ENCODE measurements at regions not wholly inside any gene's neighbourhood (a gene's known extent, or its start where the extent isn't known, plus 50 kb on each side); places are given as distances from the start of the nearest gene placed in this dataset.

DNA sequence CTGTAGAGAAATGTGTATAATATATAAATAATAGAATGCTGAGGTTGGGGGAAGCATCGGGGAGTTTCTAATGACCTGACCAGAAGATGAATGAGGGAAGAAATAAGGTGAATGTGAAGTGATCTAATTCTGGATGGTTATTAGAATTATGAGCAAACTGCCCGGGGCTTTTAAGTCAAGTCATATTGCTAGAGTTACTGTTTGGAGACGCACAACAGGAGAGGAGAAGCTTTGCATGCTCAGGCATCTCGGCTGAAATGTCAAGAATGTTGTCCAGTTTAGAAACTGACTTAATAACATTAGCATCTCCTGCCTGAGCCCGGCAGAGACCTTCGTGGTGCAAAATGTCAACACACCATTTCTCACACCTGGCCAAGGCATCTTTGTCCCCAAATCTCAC, 119.1 kb downstream of the RRAGC start:
- intact Hi-C loops (cut with micrococcal nuclease): no loop called here
- Mint-ChIP-seq H3K27me3 (ENCODE audit: insufficient read depth, unreplicated experiment) (no peaks in the 10 kb centered on the region), H3K27ac (ENCODE audit: low read depth, unreplicated experiment) (no peak overlapping the region), H3K4me3 (ENCODE audit: unreplicated experiment) (no peak overlapping the region), H3K36me3 (ENCODE audit: insufficient read depth, unreplicated experiment) (no peaks in the 10 kb centered on the region), H3K4me1 (ENCODE audit: insufficient read depth, unreplicated experiment) (peaks cover 4% of the 10 kb centered on the region), H3K9me3 (ENCODE audit: unreplicated experiment) (no peaks in the 10 kb centered on the region)
- ChIA-PET CTCF (interaction anchor here (0.6 kb wide), 1 partner anchor 713 kb away, joined by 3 read pairs; no protein-coding TSS in a partner anchor), POLR2A (interaction anchor here (0.8 kb wide), 1 partner anchor 13 kb away, joined by 3 read pairs; no protein-coding TSS in a partner anchor)
- BruUV-seq (replicated peaks): no TSS peak
- no peak for DNase-seq (ENCODE audit: unreplicated experiment)
- TF ChIP-seq, protein P1, sequence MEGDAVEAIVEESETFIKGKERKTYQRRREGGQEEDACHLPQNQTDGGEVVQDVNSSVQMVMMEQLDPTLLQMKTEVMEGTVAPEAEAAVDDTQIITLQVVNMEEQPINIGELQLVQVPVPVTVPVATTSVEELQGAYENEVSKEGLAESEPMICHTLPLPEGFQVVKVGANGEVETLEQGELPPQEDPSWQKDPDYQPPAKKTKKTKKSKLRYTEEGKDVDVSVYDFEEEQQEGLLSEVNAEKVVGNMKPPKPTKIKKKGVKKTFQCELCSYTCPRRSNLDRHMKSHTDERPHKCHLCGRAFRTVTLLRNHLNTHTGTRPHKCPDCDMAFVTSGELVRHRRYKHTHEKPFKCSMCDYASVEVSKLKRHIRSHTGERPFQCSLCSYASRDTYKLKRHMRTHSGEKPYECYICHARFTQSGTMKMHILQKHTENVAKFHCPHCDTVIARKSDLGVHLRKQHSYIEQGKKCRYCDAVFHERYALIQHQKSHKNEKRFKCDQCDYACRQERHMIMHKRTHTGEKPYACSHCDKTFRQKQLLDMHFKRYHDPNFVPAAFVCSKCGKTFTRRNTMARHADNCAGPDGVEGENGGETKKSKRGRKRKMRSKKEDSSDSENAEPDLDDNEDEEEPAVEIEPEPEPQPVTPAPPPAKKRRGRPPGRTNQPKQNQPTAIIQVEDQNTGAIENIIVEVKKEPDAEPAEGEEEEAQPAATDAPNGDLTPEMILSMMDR (IDR thresholded peaks at IDR 0.05; ENCODE audit: unreplicated experiment): no peak

DNA sequence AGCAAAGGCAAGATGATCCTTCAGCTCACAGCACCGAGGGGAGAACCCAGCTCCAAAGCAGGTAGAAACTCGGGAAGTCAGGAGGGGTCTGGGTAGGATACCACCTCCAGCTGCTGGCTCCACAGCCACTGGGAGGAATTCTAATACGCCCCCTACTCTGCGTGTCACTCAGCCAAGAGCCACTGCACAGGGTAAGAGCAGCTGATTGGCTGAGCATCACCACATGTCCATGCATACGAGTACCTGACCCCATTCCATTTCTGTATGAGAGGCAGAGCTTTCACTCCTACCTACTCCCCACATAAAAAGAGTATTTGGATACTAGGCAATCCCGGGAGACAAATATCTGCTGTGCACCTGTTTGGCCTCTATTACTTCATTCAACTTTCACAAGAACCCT, 121.4 kb downstream of the RRAGC start:
- intact Hi-C loops (cut with micrococcal nuclease): no loop called here
- POLR2A ChIA-PET: interaction anchor here (0.6 to 1.1 kb wide), 2 partner anchors 10 to 741 kb away, joined by 3 read pairs; no protein-coding TSS in a partner anchor
- H3K4me3 Mint-ChIP-seq (ENCODE audit: unreplicated experiment): no peak overlapping the region
- TF ChIP-seq, protein P1 (IDR thresholded peaks at IDR 0.05; ENCODE audit: unreplicated experiment): no peak
- DNase-seq (ENCODE audit: unreplicated experiment): no peak
- no peak overlapping the region for H3K27ac Mint-ChIP-seq (ENCODE audit: low read depth, unreplicated experiment)
- CTCF ChIA-PET: interaction anchor here (0.5 to 1.0 kb wide), 2 partner anchors 81 to 447 kb away, joined by 3 read pairs; no protein-coding TSS in a partner anchor
- H3K27me3 Mint-ChIP-seq (ENCODE audit: insufficient read depth, unreplicated experiment): peaks cover 14% of the 10 kb centered on the region
- peaks cover 6% of the 10 kb centered on the region for H3K4me1 Mint-ChIP-seq (ENCODE audit: insufficient read depth, unreplicated experiment)
- H3K36me3 Mint-ChIP-seq (ENCODE audit: insufficient read depth, unreplicated experiment): no peaks in the 10 kb centered on the region
- H3K9me3 Mint-ChIP-seq (ENCODE audit: unreplicated experiment): no peaks in the 10 kb centered on the region
- BruUV-seq (replicated peaks): no TSS peak

DNA sequence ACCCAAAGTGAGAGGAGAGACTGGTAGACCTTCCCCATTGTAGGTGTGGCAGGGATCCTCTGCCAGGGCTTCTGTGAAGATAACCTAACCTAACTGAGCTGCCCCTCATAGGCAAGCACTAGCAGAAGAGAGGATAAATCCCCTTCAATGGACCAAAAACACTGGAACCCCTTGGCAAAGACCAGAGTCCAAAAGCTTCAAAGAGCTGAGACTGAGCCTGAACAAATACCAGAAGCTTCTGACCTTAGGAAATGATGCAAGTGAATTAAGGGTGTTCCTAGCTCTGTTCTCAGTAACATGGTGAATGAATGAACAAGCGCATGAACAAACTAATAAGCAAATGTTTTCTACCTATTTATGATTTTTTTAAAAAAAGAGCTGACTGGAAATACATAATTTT, 123.2 kb downstream of the RRAGC start:
- no TSS peak for BruUV-seq (replicated peaks)
- H3K9me3 Mint-ChIP-seq (ENCODE audit: unreplicated experiment): no peaks in the 10 kb centered on the region
- no peak overlapping the region for H3K27ac Mint-ChIP-seq (ENCODE audit: low read depth, unreplicated experiment)
- intact Hi-C loops (cut with micrococcal nuclease): no loop called here
- H3K36me3 Mint-ChIP-seq (ENCODE audit: insufficient read depth, unreplicated experiment): no peaks in the 10 kb centered on the region
- peaks cover 12% of the 10 kb centered on the region for H3K4me1 Mint-ChIP-seq (ENCODE audit: insufficient read depth, unreplicated experiment)
- ChIA-PET CTCF (interaction anchor here (0.7 kb wide), 2 partner anchors 321 to 485 kb away, joined by 3 read pairs; no protein-coding TSS in a partner anchor), POLR2A (no interaction called here)
- peaks cover 27% of the 10 kb centered on the region for H3K27me3 Mint-ChIP-seq (ENCODE audit: insufficient read depth, unreplicated experiment)
- TF ChIP-seq, protein P1 (IDR thresholded peaks at IDR 0.05; ENCODE audit: unreplicated experiment): no peak
- DNase-seq (ENCODE audit: unreplicated experiment): no peak
- H3K4me3 Mint-ChIP-seq (ENCODE audit: unreplicated experiment): no peak overlapping the region

DNA sequence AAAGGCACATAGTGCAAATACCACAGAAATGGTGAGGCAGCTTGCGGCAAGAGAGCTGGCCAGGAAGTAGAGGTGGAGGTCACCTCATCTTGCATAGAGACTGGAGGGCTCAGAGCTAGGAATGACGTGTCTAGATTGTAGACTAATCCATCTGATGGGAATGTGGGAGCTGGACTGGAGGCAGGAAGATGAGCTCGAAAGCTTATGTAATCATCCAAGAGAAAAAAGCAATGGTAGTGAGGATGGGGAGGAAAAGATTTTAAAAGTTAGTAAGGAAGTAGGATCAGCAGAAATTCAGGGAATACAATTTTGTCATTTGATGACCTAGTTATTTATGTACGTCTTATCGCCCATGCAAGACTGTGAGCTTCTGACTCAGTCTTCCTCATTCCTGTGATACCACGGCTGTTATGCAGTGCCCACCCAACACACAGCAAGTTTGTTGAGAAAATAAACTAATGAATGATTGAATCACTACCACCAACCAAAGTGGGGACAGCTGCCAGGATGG, 123.9 kb downstream of the RRAGC start:
- DNase-seq (ENCODE audit: unreplicated experiment): peak; percentile 14
- H3K36me3 Mint-ChIP-seq (ENCODE audit: insufficient read depth, unreplicated experiment): no peaks in the 10 kb centered on the region
- CTCF ChIA-PET: no interaction called here

More for the DNA sequence above, 123.9 kb downstream of the RRAGC start:
- H3K4me1 Mint-ChIP-seq (ENCODE audit: insufficient read depth, unreplicated experiment): peaks cover 19% of the 10 kb centered on the region
- H3K9me3 Mint-ChIP-seq (ENCODE audit: unreplicated experiment): no peaks in the 10 kb centered on the region
- TF ChIP-seq, protein P1 (IDR thresholded peaks at IDR 0.05; ENCODE audit: unreplicated experiment): no peak
- POLR2A ChIA-PET: no interaction called here
- no peak overlapping the region for H3K27ac Mint-ChIP-seq (ENCODE audit: low read depth, unreplicated experiment)
- intact Hi-C loops (cut with micrococcal nuclease): no loop called here
- no peak overlapping the region for H3K4me3 Mint-ChIP-seq (ENCODE audit: unreplicated experiment)
- no TSS peak for BruUV-seq (replicated peaks)
- H3K27me3 Mint-ChIP-seq (ENCODE audit: insufficient read depth, unreplicated experiment): peaks cover 27% of the 10 kb centered on the region
